Inferior parietal cortex (tissue), 1 donor: ENCODE measurements at regions not wholly inside any gene's neighbourhood (a gene's known extent, or its start where the extent isn't known, plus 50 kb on each side); places are given as distances from the start of the nearest gene placed in this dataset.

ENCODE experiments used
- DNase-seq: peaks from one replicate; pipeline ENCODE4 v3.0.0-alpha.2; 2016; ENCODE audit errors: extremely low spot score

DNA sequence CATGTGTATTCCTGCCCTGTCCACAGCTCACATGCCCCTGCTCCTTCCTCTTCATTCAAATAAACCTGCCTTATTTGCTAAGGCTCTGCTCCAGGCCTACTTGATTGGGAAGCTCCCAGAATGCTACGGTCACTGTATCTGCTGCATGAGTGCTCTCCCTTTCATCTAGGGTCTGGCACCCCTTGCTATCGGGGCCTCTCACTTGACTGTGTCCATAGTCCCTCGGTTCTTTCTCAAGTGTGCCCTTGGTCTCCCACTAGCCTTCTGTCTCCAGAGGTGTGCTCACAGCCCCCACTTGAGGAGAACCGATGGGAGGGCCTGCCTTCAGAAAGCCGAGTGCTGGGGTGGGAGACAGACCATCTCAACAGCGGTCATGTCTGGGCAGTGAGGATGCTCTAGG lies 57.4 kb upstream of the NMNAT3 start:
- DNase-seq = no peak

GRCh38 chr3:139732729-139733128 lies 55.0 kb upstream of the NMNAT3 start:
- no peak for DNase-seq

DNA sequence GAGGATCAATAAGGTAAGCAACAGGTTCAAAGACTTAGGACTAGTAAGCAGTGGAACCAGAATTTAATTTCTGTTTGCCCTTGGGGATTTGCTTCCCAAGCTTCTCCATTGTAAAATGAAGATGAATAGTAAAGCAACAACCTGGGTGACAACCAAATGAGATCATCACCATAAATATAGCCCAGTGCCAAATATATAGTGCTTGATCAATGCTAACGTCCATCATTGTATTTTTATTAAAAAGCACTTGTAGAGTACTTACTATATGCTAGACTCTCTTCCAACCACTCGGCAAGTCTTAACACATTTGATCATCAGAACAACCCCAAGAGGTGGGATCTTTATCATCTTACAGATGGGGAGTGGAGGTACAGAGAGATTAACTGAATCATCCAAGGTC lies 51.5 kb upstream of the NMNAT3 start:
- no peak for DNase-seq

DNA sequence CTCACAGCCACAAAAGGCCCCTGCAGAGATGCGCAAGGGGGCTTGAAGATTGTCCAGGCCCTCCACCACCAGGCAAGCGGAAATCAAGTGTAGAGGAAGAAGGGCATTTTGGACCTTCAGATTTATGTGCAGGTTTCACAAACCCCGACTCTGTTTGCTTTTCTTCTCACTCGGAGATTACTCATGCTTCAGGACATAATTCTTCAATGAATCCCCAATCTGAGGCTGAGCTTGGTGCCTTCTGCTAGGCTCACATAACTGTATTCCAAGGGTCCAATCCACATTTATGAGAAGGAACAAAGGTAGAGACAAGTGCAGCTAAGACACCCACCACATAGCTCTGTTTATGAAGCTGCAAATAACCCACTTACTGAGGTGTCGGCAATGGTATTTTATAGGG lies 50.6 kb upstream of the NMNAT3 start:
- no peak for DNase-seq
